ENCODE measurements at regions not wholly inside any gene's neighbourhood (a gene's known extent, or its start where the extent isn't known, plus 50 kb on each side); places are given as distances from the start of the nearest gene placed in this dataset.

DNA sequence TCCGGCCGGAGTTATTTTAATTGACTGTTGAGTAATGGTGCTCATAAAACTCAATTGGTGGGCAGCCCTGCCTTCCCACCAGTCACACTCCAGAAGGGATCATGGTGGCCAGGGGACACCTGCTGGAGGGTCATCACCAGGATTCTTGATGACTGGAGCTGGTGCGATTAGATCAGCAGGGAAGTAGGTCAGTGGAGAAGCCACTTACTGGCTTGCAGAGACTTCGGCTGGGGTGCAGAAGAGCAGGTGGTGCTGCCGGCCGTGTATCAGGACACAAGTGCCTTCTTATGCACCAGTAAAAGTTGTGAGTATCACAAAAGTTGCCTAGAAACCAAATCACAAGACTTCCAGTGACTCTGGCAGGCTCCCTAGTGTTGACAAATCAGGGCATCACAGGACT lies 82.6 kb upstream of the CHCHD3 start:
- no peak for TF ChIP-seq EZH2 (IDR thresholded peaks at IDR 0.05; ENCODE audit: borderline replicate concordance, low read depth, low read length, severe bottlenecking)
- TF ChIP-seq, protein P1, sequence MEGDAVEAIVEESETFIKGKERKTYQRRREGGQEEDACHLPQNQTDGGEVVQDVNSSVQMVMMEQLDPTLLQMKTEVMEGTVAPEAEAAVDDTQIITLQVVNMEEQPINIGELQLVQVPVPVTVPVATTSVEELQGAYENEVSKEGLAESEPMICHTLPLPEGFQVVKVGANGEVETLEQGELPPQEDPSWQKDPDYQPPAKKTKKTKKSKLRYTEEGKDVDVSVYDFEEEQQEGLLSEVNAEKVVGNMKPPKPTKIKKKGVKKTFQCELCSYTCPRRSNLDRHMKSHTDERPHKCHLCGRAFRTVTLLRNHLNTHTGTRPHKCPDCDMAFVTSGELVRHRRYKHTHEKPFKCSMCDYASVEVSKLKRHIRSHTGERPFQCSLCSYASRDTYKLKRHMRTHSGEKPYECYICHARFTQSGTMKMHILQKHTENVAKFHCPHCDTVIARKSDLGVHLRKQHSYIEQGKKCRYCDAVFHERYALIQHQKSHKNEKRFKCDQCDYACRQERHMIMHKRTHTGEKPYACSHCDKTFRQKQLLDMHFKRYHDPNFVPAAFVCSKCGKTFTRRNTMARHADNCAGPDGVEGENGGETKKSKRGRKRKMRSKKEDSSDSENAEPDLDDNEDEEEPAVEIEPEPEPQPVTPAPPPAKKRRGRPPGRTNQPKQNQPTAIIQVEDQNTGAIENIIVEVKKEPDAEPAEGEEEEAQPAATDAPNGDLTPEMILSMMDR (IDR thresholded peaks at IDR 0.05; ENCODE audit: extremely low read depth in 1 of 2, insufficient read depth in 1 of 2, low read depth in 1 of 2, low read length in 2 of 2) = no peak
- no peaks in the 10 kb centered on the region for H3K79me2 ChIP-seq (ENCODE audit: control insufficient read depth, insufficient read depth, low read length)
- ChIA-PET POLR2A (no interaction called here), CTCF (interaction anchor here (1.1 kb wide), 1 partner anchor 8 kb away, joined by 3 read pairs; no protein-coding TSS in a partner anchor)
- H3K27ac ChIP-seq (ENCODE audit: insufficient read depth, low read depth, low read length) = no peak overlapping the region
- no TSS peak for BruUV-seq (replicated peaks)
- DNase-seq (ENCODE audit: low read depth, low spot score) (no peak), FAIRE-seq (no peak)
- H3K9me1 ChIP-seq (replicated peaks; ENCODE audit: control insufficient read depth, extremely low read depth, insufficient read depth, low read length) = no peaks in the 10 kb centered on the region
- H2AFZ ChIP-seq (ENCODE audit: low read depth, low read length) = no peak overlapping the region
- H3K27me3 ChIP-seq (ENCODE audit: control insufficient read depth in 2 of 2, insufficient read depth in 2 of 2, low read length in 2 of 2) = peaks cover 0 to 3% of the 10 kb centered on the region in 2 experiments
- no peak overlapping the region for H3K4me3 ChIP-seq (replicated peaks in 1 of 3; ENCODE audit: insufficient read depth in 1 of 3, low read depth in 1 of 3, low read length in 3 of 3)
- intact Hi-C loops (cut with micrococcal nuclease) (no loop called here), dilution Hi-C loops (cut with MboI; ENCODE audit: extremely low pct_ligation_motif_present, low sequenced_read_pairs) (no loop called here)
- H3K4me2 ChIP-seq (ENCODE audit: insufficient read depth, low read length) = no peak overlapping the region
- no peaks in the 10 kb centered on the region for H3K4me1 ChIP-seq (ENCODE audit: control insufficient read depth, extremely low read depth, insufficient read depth, low read length)
- H3K9ac ChIP-seq (replicated peaks; ENCODE audit: extremely low read depth, insufficient read depth, low read length) = no peak overlapping the region
- no peaks in the 10 kb centered on the region for H4K20me1 ChIP-seq (replicated peaks; ENCODE audit: control insufficient read depth, extremely low read depth, insufficient read depth, low read length)
- H3K9me3 ChIP-seq (replicated peaks; ENCODE audit: control insufficient read depth, insufficient read depth, low read length) = no peaks in the 10 kb centered on the region
- no peaks in the 10 kb centered on the region for H3K36me3 ChIP-seq (ENCODE audit: control insufficient read depth in 2 of 2, extremely low read depth in 1 of 2, insufficient read depth in 2 of 2, low read length in 2 of 2)

DNA sequence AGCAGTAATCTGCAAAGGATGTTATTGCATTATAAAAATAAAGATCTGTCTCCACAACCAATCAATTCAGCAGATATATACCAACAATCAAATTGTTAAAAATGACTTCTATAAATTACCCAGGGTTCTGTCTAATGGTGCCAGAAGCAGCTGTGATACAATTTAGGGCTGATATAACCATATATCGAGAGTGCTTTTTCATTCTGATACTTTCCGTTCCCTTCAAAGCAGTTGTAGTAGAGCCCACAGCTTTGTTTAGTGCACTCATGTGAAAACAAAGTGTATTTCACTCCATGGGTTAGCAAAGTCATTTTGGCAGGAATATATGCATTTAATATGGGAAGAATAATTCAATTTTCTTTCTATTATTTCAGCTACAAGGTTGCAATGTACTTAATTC lies 83.1 kb upstream of the CHCHD3 start:
- dilution Hi-C loops (cut with MboI; ENCODE audit: extremely low pct_ligation_motif_present, low sequenced_read_pairs) (no loop called here), intact Hi-C loops (cut with micrococcal nuclease) (no loop called here)
- no peak for DNase-seq (ENCODE audit: low read depth, low spot score)
- TF ChIP-seq FOS (IDR thresholded peaks at IDR 0.05; ENCODE audit: borderline replicate concordance, insufficient read depth, low read length) (no peak), MYC (IDR thresholded peaks at IDR 0.05; ENCODE audit: low read depth, low read length) (no peak), EZH2 (IDR thresholded peaks at IDR 0.05; ENCODE audit: borderline replicate concordance, low read depth, low read length, severe bottlenecking) (no peak), POLR2A (IDR thresholded peaks at IDR 0.05; ENCODE audit: low read depth, low read length) (no peak), GATA2 (IDR thresholded peaks at IDR 0.05; ENCODE audit: insufficient read depth, insufficient read length, low read depth, low read length) (no peak), JUN (IDR thresholded peaks at IDR 0.05; ENCODE audit: borderline replicate concordance, insufficient read depth, insufficient read length, low read depth) (no peak), POLR2AphosphoS5 (IDR thresholded peaks at IDR 0.05; ENCODE audit: insufficient read depth, low read depth, low read length) (no peak)
- TF ChIP-seq, protein P1 (IDR thresholded peaks at IDR 0.05; ENCODE audit: extremely low read depth in 1 of 2, insufficient read depth in 1 of 2, low read depth in 1 of 2, low read length in 2 of 2) = no peak
- TF ChIP-seq, protein P2, sequence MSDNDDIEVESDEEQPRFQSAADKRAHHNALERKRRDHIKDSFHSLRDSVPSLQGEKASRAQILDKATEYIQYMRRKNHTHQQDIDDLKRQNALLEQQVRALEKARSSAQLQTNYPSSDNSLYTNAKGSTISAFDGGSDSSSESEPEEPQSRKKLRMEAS (IDR thresholded peaks at IDR 0.05; ENCODE audit: insufficient read depth, insufficient read length) = no peak
- Histone ChIP-seq H3K4me2 (ENCODE audit: insufficient read depth, low read length) (no peak overlapping the region), H4K20me1 (replicated peaks; ENCODE audit: control insufficient read depth, extremely low read depth, insufficient read depth, low read length) (no peaks in the 10 kb centered on the region), H3K9ac (replicated peaks; ENCODE audit: extremely low read depth, insufficient read depth, low read length) (no peak overlapping the region), H3K4me3 (replicated peaks in 1 of 3; ENCODE audit: insufficient read depth in 1 of 3, low read depth in 1 of 3, low read length in 3 of 3) (no peak overlapping the region), H3K36me3 (ENCODE audit: control insufficient read depth in 2 of 2, extremely low read depth in 1 of 2, insufficient read depth in 2 of 2, low read length in 2 of 2) (no peaks in the 10 kb centered on the region), H3K79me2 (ENCODE audit: control insufficient read depth, insufficient read depth, low read length) (no peaks in the 10 kb centered on the region), H3K27me3 (ENCODE audit: control insufficient read depth in 2 of 2, insufficient read depth in 2 of 2, low read length in 2 of 2) (peaks cover 0 to 3% of the 10 kb centered on the region in 2 experiments), H3K9me1 (replicated peaks; ENCODE audit: control insufficient read depth, extremely low read depth, insufficient read depth, low read length) (no peaks in the 10 kb centered on the region), H3K9me3 (replicated peaks; ENCODE audit: control insufficient read depth, insufficient read depth, low read length) (no peaks in the 10 kb centered on the region), H3K4me1 (ENCODE audit: control insufficient read depth, extremely low read depth, insufficient read depth, low read length) (no peaks in the 10 kb centered on the region), H2AFZ (ENCODE audit: low read depth, low read length) (no peak overlapping the region), H3K27ac (ENCODE audit: insufficient read depth, low read depth, low read length) (no peak overlapping the region)
- FAIRE-seq = no peak
- BruUV-seq (replicated peaks) = no TSS peak
- CTCF ChIA-PET = interaction anchor here (1.1 kb wide), 1 partner anchor 9 kb away, joined by 3 read pairs; no protein-coding TSS in a partner anchor
- POLR2A ChIA-PET = no interaction called here
